GM18867 (cell line): ENCODE measurements at regions not wholly inside any gene's neighbourhood (a gene's known extent, or its start where the extent isn't known, plus 50 kb on each side); places are given as distances from the start of the nearest gene placed in this dataset.
"Not testable (repeated sequence)": the region's sequence is repeated elsewhere in the genome, so short reads cannot be mapped to it uniquely, and the experiment has no call there.

Experiments
- ATAC-seq: cut with Tn5 transposase; IDR thresholded peaks from one replicate; pipeline ENCODE4 v1.9.1; 2021; ENCODE audit warnings: mild to moderate bottlenecking, moderate library complexity; ENCODE audit not compliant: unreplicated experiment

DNA sequence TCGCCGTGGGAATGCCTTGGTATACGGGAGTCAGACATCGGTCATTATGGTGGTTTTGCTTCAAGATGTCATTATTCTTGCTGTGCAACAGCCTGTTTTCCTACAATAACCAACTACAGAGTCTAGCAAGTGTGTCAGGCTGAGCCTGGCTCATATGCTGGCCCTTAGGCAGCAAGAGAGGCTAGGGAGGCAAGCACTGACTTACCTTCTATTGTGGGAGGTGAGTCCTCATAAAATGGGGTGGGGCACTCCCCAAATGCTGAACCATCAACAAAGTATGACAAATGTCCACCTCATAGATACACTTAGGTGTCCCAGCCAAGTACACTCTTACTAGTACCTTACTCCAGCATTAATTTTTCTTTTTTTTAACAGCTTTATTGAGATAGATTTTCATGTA lies 77.0 kb upstream of the ATL2 start:
- no peak for ATAC-seq

DNA sequence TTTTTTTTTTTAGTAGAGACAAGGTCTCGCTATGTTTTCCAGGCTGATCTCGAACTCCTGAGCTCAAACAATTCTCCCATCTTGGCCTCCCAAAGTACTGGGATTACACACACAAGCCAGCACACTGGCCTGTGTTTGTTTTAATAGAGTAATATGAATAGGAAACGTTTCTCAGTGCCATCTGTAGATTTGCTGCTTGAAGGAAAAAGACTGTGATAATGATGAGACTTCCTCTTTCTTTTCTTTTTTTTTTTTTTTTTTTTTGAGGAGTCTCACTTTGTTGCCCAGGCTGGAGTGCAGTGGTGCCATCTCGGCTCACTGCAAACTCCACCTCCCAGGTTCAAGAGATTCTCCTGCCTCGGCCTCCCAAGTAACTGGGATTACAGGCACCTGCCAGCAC lies 74.7 kb upstream of the ATL2 start:
- not testable (repeated sequence) for ATAC-seq

DNA sequence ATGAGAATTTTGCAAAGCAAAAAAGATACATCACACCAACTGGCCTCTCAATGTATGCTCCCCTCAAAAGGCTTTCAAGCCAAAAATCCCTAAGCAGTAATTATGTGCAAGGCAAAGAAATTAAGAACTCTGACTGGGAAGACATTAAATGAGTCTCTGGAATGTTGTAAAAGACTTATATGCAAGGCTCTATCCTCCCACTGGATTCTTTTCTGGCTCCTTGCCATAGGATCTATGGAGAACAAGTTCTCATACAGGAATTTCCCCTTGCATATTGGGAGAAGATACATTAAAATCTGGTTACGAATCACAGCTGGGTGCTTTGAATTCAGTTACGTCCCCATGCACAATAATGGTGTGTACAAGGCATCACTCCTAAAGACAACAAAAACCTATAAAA lies 73.4 kb upstream of the ATL2 start:
- no peak for ATAC-seq

DNA sequence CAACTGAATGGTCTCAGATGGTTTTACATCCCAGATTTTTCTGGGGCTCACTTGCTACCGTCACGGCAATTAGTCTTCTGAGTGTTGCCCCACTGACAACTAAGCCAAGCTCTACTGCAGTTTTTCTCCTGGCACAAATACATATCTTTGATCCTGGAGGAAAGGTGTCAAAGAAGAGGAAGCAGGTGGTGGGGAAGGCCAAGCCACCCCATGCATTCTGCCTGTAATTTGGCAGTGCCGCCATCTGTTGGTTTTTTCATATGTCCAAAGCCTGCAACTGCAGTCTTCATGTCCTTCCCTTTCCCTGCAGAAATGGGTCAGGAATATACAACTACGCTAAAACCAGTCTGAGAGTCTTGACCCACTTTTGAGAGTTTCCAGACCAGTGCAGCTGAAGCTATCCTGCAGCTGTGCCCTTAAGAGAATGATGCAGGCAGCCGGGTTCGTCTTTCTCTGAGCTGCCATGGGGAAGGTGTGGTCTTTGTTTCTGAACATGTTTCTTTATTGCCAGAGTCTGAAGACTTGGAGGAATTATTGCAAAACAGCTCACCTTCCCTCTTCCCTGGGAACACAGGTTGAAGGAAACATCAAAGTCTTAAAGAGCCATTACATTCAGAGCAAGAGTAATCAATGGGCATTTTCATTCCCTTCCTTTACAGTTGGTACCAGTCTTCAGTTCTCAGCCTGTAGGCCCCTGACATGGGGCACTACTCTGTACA lies 71.8 kb upstream of the ATL2 start:
- ATAC-seq = no peak

DNA sequence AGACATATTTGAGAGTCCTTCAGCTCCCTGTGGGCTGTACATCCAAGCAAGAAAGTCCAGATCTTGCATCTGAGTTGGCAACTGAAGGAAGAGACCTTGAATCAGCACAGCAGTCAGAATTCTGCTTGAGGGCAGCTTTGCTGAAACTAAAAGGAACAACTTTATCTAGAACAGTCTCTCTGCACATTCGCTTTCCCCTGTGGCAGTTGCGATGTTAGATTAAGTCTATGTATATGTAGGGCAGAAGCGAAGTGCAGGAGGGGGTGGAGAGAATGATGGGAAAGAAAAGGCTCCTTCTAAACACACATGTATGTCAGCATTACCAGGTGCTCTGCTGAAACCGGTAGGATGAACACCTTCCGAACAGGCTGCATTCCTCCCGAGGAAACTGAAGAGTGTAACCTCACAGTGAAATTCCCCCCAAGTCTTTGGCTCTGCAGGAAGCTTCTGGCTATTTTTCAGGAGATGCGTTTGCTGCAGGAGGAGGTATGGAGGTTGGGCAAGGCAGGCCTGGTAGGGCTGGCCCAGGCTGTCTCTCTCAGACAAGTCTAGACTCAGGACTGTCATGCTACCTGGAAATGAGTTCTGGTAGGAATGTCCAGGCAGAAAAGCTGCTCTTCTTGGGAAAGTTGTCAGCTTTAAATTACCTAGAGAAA lies 70.0 kb upstream of the ATL2 start:
- ATAC-seq = no peak

DNA sequence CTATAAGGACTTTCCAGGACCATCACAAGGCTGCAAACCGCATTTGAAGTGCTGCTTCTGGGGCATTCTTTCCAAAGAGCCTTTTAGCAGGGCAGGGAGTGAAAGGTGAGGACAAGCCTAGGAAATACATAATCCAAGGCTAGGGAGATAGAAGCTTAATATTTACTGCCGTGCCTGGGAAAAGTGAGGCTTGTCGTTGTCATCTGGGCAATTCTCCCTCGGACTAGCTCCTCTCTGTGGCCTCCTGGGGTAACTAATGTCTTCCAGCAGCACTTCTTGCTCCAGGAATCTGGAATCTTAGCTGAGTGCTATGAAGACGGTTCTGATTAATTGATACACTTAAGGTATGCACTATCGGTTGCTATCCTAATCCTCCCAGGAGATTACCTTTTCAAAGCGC lies 69.3 kb upstream of the ATL2 start:
- ATAC-seq = no peak

DNA sequence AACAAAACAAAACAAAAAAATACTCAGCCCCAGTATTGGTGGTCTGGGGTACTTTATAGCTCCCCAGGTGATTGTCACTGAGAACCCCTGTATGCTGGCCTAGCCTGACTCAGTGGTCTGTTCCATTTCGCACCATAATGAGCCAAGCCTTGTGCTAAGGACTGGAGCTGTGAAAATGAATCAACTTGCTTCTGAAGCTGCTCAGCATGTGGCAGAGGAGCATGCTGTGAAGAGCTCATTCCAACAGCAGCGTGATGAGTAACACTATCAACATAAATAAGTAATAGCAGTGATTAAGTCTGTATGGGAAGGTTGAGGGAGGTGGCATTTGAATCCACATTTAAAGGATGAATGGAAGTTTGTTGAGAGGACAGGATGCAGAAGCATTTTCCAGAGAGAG lies 67.2 kb upstream of the ATL2 start:
- no peak for ATAC-seq

DNA sequence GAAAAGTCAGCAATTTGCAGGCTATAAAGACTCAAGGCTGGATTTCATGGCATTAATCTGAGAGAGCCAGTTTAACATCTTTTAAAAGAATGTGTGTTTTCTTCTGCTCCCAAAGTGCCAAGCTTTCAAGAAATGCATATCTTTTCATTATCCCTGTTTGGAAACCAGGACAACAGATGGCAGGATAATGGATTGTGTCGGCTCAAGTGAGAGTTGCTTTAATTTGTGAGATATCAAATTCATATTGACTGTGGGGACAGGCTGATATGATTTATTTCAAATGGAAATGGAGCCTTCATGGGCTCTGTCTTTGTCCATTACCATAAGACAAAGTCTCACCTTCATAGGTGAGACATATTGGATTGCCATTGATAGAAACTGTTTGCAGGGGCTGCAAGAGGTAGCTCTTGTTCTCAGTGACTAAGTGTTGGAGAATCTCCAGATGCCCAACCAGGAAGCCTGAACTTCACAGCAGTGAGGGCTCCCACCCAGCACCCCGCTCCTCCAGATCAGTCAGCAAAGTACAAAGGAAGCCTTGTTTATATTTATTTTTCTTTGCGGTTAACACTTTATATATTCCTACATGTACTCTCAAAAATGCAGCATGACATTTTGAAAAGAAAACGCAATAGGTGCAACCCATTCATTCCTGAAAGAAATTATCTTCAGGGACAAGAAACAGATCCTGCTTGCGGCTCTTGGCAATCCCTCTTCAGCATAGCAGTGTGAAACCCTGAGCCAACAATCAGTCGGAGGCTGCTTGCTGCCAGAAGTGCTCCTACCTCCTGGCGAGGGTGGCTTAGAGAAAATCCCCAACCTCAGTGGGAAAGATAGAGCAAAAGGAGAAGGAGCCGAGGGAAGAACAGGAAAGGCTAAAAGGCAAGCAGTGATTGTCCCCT lies 65.8 kb upstream of the ATL2 start:
- ATAC-seq = no peak

DNA sequence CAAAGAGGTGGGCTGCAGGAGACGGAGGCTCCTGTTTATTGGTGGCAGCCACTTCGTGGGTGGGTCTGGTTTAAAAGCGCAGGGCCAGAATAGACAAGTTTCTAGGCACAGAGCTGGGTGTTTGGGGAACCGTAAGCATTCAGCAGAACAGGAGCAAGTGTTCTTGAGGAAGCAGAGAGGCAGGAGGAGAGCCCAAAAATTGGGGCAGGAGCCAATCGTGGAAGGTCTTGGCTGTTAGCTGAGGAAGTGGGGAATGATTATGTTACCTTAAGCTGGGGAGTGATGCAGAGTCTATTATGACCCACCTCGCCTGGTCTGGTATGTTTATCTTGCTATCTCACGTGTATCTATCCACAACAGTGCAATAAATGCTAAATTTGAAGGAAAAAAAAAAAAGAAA lies 64.3 kb upstream of the ATL2 start:
- no peak for ATAC-seq

DNA sequence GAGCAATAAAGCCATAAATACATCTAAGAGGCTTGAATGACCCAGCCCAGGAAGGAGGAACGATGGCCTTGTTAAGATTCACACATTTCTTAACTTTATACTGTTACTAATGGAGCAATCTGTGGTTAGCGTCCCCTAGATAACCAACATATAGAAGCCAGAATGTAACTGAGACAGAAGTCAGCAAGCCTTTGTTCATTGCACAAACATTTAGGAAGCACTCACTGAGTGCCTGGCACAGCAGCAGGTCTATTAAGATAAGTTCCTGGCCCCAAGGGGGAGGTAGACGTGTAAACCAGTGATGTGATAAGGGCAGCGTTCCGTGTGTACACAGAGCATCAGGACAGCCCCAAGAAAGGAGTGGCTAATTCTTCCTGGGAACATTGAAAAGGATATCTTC lies 63.6 kb upstream of the ATL2 start:
- ATAC-seq = no peak

DNA sequence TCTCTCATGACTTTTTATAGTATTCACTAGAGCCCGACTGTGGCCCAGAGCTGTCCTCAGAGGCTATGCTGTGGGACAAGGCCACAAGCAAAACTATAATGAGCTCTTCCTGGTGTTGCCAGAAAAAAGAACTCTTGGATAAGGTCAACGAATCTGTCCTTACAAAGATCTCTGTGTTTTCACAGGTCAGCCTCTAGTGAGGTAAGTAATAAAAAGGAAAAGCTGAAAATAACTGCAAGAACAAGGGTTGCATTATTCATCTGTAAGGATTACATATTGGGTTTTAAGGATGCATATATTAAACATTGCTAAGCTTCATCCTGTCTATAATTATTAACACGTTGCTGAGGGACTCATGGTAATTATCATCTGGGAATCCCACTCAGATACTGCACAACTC lies 62.8 kb upstream of the ATL2 start:
- no peak for ATAC-seq

DNA sequence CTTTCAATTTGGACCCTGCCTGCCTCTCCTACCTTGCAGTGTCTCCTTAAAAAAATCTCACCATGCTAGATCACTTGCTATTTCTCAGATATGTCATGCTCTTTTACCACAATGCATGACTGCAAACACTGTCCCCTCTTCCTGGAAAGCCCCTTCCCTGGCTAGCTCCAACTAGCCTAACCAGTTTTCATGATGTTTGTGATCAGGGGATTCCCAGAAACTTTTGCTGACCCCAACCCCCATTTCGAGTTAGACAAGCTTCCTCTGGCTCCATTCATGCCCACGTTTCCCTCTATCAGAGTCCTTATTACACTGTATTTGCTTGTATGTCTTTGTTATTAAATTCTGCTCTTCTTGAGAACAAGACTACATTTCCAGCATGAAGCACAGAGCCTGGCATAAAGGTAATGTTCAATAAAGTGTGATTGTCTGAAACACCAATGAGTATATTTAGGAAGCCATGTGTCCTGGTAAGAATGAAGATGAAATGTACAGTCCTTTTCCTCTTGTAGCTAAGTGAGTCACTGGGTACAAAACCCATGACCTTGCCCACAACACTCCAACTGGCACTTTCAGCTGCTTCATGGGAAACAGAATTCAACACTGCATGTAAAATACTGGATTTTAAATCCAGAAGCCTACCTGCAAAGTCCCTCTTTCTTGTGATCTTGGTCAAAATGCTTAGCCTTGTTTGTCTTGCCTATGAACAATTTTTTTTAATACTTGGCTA lies 62.0 kb upstream of the ATL2 start:
- peak; percentile 48 for ATAC-seq

DNA sequence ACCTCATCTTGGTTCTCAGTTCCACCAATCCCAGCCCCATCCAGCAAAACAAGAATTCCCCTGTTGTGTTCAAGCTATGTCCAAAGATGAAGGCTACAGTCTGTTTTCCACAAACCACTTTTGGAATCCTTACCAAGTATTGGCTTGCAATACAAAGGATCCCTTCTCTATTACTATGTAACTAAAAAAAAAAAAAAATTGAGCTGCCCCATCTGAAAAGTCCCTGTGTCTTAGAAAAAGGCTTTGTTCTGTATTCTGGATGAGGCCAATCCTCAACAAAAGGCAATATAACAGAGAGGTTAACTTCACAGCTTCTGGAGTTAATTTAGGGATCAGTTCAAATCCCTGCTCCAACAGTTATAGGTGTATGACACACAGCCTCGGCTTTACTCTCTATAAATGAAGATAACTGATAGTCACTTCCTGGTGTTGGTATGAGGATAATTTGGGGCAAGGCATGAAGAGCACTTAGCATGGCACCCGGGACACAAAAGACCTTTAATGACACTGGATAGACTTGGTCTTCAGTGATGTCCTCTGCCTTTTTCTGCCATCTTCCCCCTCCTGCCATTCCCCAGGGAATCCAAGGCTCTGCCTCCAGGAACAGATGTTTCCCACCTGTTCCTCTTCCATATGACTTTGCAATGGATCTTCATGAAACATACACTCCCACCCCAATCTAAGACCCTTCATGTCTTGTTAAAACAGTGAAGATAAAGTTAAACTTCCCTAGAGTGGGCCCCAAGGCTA lies 61.2 kb upstream of the ATL2 start:
- no peak for ATAC-seq

DNA sequence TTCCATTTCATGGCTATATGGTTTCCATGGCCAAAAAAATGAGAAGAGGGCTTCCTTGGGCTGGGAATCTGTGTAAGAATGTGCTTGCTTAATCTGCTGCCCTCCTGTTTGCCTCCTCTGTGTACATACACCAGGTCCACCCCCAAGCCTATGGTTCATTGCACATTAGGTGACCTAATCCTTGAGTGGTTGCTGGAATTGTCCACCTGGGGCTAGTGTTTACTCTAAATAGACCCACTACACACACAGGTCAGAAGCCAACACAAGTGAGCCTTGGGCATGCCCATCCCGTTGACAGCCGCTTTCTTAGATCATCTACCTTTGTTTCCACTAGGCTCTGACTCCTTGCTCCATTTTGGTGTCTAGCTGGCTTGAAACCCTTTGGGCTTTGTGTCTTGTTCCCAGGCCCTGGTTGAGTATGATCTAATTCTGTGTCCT lies 59.2 kb upstream of the ATL2 start:
- ATAC-seq = no peak

DNA sequence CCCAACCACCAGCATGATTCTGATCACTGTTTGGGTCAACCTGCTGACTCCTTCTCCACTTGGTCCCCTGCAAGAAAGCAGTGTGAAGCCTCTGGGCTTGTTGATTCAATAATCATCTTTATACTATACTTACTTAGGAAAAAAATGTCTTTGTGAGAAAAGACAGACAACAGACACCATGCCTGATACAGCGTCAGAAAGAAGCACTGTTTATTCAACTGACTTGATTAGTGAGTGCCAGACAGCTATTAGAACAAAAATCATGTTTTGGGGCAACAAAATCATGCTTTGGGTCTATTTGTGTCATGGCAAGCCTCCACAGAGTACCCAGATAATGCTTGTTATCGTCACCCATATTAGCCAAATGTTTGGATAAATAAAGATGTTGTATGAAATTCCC lies 58.7 kb upstream of the ATL2 start:
- ATAC-seq = no peak

DNA sequence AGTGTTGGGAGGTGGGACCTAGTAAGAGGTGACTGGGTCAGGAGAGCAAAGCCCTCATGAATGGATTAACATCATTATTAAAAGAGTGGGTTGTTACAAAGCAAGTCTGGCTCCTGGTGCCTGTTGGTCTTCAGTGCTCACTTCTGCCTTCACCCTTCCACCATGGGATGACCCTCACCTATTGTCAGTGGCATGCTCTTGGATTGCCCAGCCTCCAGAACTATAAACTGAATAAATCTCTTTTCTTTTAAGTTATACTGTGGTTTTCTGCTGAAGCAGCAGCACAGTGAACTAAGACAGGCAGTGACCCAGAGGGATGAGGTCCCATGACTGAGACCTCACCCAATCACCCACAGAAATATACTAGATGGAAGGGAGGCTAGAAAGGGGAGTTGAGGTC lies 57.5 kb upstream of the ATL2 start:
- ATAC-seq = no peak

DNA sequence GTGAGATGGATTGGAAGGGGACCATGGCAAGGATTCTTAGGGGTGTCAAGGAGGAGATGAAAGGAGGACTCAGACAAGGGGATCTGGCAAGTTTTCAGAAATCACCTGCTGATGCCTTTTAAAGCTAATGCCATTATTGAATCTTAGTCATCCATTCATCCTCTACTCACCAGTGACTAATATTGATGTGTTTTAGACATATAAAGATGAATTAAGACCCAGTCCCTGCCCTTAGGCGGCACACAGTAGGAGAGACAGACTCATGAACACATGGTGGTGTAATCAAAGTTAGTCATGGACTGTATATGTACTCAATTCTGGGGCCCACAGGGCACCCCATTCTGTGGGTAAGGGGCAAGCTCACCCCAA lies 56.5 kb upstream of the ATL2 start:
- no peak for ATAC-seq

DNA sequence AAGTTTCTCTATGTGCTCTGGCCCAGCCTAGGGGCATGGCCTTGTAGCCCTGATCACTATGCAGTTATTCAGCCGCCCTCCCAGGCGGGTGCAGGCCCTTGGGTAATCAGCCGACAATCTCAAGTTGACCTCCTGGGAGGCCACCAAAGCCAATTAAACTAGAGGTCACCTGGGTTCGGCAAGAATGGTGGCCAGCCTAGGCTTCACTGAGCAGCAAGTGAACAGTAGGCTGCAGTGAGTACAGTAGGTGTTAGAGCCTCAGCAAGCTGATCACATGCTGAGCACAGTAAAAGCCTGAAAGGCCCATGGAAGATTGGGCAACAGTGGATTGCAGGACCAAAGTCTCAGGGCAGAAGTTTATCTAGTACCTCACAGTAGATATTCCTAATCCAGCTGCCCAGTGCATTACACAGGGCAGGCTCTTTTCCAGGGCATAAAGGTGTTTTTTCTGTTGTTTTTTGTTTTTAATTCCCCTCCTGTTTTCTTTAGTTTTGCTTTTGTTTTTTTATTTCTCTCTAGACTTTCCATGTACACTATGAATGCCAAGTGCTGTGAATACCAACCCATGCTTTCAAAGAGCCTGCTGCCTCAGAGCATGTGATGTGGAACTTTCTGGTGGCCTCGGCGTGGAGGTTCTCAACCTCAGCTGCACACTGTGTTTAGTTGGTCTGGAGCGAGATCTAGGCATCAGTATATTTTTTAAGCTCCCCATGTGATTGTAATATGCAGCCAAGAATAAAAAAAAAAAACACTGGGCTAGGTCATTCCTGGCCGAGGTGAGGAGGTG lies 55.9 kb upstream of the ATL2 start:
- no peak for ATAC-seq

DNA sequence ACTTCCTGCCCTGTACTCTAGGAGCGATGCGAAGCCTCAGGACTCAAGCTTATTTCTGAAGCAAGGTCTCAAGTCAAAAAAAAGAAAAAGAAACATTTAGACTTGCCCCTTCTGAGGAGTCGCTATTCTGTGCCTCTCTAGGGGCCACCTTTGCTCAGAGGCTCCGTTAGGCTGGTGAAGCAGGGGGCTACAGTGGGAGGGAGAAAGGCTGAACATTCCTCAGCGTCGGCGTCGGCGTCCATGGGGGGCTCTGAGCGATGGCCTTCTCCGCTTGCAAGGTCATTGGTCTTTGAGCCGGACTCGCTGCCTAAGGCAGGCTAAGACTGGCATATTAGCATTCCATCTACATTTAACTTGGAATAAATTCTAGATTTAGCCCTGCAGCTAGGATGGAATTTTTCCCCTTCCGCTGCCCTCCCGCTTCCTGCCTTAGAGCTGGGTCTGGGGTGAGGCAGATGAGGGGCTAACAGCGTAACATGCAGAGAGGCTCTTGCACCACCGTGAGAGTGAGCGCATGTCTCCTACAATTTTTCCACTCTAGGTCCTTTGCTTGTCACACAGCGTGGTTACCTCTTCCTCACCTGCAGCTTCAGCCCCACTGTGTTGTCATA lies 53.6 kb upstream of the ATL2 start:
- ATAC-seq = no peak
